Stimulated activated CD4-positive, alpha-beta T cell treated with anti-CD3 and anti-CD28 coated beads, TNF-alpha, amount 100 ng/mL, for 24 hours (primary cell): ENCODE measurements at regions not wholly inside any gene's neighbourhood (a gene's known extent, or its start where the extent isn't known, plus 50 kb on each side); places are given as distances from the start of the nearest gene placed in this dataset.

Experiments
- DNase-seq, 3 experiments: peaks; one replicate each; pipeline ENCODE4 v3.0.0-alpha.2; 2020; ENCODE audit warnings: low read depth in 3 of 3

GRCh38 chr4:59068722-59069418 lies 1958.7 kb upstream of the IGFBP7 start:
- DNase-seq = no peak

GRCh38 chr4:59086410-59086809 lies 1976.2 kb upstream of the IGFBP7 start:
- DNase-seq = no peak

GRCh38 chr4:59091146-59092142 lies 1981.3 kb upstream of the IGFBP7 start:
- DNase-seq = no peak

GRCh38 chr4:59094505-59094904 lies 1984.3 kb upstream of the IGFBP7 start:
- no peak for DNase-seq

GRCh38 chr4:59102311-59102710 lies 1992.1 kb upstream of the IGFBP7 start:
- DNase-seq = no peak

- DNase-seq = no peak
Observed at GRCh38 chr4:59120287-59120814, 2010.2 kb upstream of the IGFBP7 start.

- no peak for DNase-seq
Observed at GRCh38 chr4:59122626-59123025, 2012.4 kb upstream of the IGFBP7 start.

GRCh38 chr4:59126159-59126558 lies 2016.0 kb upstream of the IGFBP7 start:
- DNase-seq = no peak

GRCh38 chr4:59127006-59127405 lies 2016.8 kb upstream of the IGFBP7 start:
- no peak for DNase-seq

GRCh38 chr4:59127743-59128142 lies 2017.6 kb upstream of the IGFBP7 start:
- no peak for DNase-seq

- DNase-seq = no peak
Observed at GRCh38 chr4:59135248-59135985, 2025.2 kb upstream of the IGFBP7 start.

GRCh38 chr4:59161249-59161648 lies 2038.9 kb upstream of the ADGRL3 start:
- no peak for DNase-seq

GRCh38 chr4:59175617-59176016 lies 2024.5 kb upstream of the ADGRL3 start:
- no peak for DNase-seq

GRCh38 chr4:59179372-59179771 lies 2020.8 kb upstream of the ADGRL3 start:
- no peak for DNase-seq

- DNase-seq = no peak
Observed at GRCh38 chr4:59180161-59180560, 2020.0 kb upstream of the ADGRL3 start.

GRCh38 chr4:59180969-59181368 lies 2019.2 kb upstream of the ADGRL3 start:
- DNase-seq = no peak

- DNase-seq = no peak
Observed at GRCh38 chr4:59195839-59196238, 2004.3 kb upstream of the ADGRL3 start.

- DNase-seq = no peak
Observed at GRCh38 chr4:59200992-59201391, 1999.1 kb upstream of the ADGRL3 start.

- no peak for DNase-seq
Observed at GRCh38 chr4:59217910-59218631, 1982.1 kb upstream of the ADGRL3 start.

- DNase-seq = no peak
Observed at GRCh38 chr4:59222221-59222620, 1977.9 kb upstream of the ADGRL3 start.

GRCh38 chr4:59223292-59223941 lies 1976.7 kb upstream of the ADGRL3 start:
- DNase-seq = no peak
